A549 (cell line): ENCODE measurements at regions not wholly inside any gene's neighbourhood (a gene's known extent, or its start where the extent isn't known, plus 50 kb on each side); places are given as distances from the start of the nearest gene placed in this dataset.

Experiments
- KDM5A ChIP-seq: fragments of 200-600 bp; sonication (generic); IDR thresholded peaks from 2 replicates; pipeline ENCODE4 v1.6.1; 2016; ENCODE audit warnings: antibody characterized with exemption, mild to moderate bottlenecking
- MYC ChIP-seq: IDR thresholded peaks from 2 replicates; pipeline ENCODE4 v1.6.1; 2012; ENCODE audit warnings: mild to moderate bottlenecking, inconsistent platforms, low read length, improper control_type of control experiment, borderline replicate concordance
- POLR2A ChIP-seq: IDR thresholded peaks from 2 replicates; pipeline ENCODE4 v1.6.1; 2012; ENCODE audit warnings: mild to moderate bottlenecking, low read length
- RARB ChIP-seq: fragments of 250-450 bp; sonication (Bioruptor Pico); IDR thresholded peaks from 2 replicates; pipeline ENCODE4 v1.8.0; 2021; ENCODE audit warnings: mild to moderate bottlenecking, moderate library complexity
- TF ChIP-seq, protein P1 (sequence below): fragments of 450-650 bp; IDR thresholded peaks from 2 replicates; pipeline ENCODE4 v1.6.1; 2014; ENCODE audit warnings: antibody characterized with exemption
- TF ChIP-seq, protein P2 (sequence below): fragments of >200 bp; sonication (Bioruptor Twin); formaldehyde crosslinking; IDR thresholded peaks from 3 replicates; pipeline ENCODE4 v1.5.1; 2016

DNA sequence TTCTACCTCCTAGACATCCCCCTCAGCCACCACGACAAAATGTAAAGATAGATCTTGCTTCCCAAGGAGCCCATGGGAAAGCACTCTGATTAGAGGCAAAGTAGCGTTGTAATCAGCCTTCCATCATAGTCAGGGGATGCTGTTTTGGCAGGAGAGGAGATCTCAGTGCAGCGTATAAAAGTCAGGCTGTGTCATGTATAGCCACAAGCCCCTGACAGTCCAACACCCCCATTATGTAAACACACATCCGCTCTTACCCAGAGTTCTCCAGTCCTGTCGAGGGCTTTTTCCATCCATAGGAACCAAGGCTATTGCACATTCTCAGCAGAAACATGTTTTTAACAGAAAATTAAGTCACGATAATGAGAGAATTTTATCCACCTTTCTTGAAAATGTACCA, 156.3 kb downstream of the CYSLTR2 start:
- no peak for TF ChIP-seq POLR2A
- TF ChIP-seq, protein P1, sequence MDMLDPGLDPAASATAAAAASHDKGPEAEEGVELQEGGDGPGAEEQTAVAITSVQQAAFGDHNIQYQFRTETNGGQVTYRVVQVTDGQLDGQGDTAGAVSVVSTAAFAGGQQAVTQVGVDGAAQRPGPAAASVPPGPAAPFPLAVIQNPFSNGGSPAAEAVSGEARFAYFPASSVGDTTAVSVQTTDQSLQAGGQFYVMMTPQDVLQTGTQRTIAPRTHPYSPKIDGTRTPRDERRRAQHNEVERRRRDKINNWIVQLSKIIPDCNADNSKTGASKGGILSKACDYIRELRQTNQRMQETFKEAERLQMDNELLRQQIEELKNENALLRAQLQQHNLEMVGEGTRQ = no peak
- TF ChIP-seq, protein P2, sequence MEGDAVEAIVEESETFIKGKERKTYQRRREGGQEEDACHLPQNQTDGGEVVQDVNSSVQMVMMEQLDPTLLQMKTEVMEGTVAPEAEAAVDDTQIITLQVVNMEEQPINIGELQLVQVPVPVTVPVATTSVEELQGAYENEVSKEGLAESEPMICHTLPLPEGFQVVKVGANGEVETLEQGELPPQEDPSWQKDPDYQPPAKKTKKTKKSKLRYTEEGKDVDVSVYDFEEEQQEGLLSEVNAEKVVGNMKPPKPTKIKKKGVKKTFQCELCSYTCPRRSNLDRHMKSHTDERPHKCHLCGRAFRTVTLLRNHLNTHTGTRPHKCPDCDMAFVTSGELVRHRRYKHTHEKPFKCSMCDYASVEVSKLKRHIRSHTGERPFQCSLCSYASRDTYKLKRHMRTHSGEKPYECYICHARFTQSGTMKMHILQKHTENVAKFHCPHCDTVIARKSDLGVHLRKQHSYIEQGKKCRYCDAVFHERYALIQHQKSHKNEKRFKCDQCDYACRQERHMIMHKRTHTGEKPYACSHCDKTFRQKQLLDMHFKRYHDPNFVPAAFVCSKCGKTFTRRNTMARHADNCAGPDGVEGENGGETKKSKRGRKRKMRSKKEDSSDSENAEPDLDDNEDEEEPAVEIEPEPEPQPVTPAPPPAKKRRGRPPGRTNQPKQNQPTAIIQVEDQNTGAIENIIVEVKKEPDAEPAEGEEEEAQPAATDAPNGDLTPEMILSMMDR = no peak
- TF ChIP-seq RARB (CRISPR knock-in tag) = no peak
- no peak for TF ChIP-seq KDM5A
- no peak for TF ChIP-seq MYC
